Loucy (cell line): ENCODE measurements at regions not wholly inside any gene's neighbourhood (a gene's known extent, or its start where the extent isn't known, plus 50 kb on each side); places are given as distances from the start of the nearest gene placed in this dataset.

Experiments used
- CTCF ChIP-seq: fragments of 200-600 bp; sonication (generic); conservative IDR thresholded peaks from 2 replicates; pipeline ENCODE4 v1.5.1; 2014; ENCODE audit warnings: mild to moderate bottlenecking, antibody characterized with exemption, low read length
- EZH2phosphoT487 ChIP-seq: fragments of 200-600 bp; IDR thresholded peaks from 2 replicates; pipeline ENCODE4 v1.6.1; 2018; ENCODE audit warnings: antibody characterized with exemption, mild to moderate bottlenecking, moderate library complexity, borderline replicate concordance

GRCh38 chr6:9467741-9468140 lies 947.1 kb downstream of the TFAP2A start:
- TF ChIP-seq CTCF (no peak), EZH2phosphoT487 (no peak)
